ENCODE measurements at regions not wholly inside any gene's neighbourhood (a gene's known extent, or its start where the extent isn't known, plus 50 kb on each side); places are given as distances from the start of the nearest gene placed in this dataset.
"Not testable (repeated sequence)": the region's sequence is repeated elsewhere in the genome, so short reads cannot be mapped to it uniquely, and the experiment has no call there.

DNA sequence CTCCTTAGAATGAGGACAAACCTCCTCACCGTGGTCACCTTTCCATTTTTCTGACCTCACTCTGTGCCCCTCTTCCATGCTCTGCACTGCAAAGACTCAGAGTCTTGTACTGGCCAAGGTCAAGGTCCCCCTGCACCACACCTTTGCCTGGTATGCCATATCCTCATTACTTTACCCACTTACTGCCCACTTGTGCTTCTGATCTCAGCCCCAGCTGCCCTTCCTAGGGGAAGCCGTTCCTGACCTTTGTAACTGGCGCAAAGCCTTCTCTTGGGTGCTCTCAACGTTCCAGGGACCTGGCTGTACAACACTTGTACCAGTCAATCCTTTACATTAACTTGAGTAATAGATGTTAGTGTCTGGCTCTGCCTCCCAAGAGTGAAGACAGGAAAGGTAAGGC lies 256.0 kb downstream of the SV2B start:
- no peak for DNase-seq

DNA sequence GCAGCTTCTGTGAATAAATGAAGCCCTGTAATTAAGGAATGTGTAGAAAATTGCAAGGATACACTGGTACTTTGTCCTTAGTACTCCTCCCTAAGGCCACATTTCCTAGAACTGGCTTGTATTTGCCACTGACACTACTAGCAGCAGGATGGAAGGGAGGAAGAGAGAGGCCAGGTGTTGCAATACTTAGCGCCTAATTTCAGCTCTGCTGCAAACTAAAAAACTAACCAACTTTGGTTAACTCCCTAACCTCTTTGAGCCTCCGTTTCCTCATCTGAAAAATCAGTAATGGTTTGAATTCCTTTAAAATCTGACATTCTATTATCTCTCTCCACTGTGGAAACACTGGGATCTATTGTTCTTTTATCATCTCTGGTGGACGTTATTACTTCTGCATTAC lies 257.0 kb downstream of the SV2B start:
- no peak for DNase-seq

DNA sequence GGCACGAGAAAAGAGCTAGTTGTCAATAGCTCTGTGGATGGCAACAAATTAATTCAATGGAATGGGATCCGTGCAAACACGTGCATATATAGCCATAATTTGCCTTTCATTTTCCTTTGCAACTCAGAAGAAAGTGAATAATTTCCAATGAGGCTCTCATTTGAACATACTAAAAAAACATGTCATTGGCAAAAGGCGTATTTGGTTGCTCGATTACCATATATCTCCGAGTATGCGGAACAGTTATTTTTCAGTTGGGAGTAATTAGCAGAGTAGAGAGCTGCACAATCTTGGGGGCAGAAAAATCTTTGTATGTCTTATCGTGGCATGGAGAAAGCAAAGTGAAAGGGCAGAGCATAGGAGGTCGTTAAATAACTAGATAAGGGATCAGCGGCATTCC lies 257.4 kb downstream of the SV2B start:
- DNase-seq, result no peak

DNA sequence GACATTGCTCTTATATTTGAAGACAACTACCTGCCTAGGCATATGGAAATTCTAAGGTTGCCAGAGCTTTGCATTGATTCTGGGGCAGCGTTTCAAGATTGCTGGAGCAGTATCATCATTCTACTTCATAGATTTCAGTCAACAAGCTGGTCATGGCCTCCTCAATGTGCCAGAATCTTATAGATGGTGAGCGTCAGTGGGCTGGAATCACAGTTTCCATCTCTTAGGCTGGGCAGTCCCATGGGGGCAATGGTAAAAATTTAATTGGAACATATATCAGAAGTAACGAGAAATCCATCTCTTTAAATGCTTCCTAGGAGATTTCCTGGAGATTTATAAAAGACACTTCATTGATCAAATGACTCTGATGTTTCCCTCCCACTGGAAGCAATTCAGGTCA lies 258.3 kb downstream of the SV2B start:
- no peak for DNase-seq

DNA sequence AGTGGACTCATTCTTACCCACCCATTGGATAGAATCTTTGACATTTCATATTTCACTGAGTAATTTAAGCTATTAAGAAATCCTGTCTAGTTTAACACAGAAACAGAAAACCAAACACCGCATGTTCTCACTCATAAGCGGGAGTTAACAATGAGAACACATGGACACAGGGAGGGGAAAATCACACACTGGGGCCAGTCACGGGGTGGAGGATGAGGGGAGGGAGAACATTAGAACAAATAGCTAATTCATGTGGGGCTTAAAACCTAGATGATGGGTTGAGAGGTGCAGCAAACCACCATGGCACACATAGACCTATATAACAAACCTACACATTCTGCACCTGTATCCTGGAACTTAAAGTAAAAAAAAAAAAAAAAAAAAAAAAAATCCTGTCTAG lies 261.6 kb downstream of the SV2B start:
- not testable (repeated sequence) for DNase-seq

DNA sequence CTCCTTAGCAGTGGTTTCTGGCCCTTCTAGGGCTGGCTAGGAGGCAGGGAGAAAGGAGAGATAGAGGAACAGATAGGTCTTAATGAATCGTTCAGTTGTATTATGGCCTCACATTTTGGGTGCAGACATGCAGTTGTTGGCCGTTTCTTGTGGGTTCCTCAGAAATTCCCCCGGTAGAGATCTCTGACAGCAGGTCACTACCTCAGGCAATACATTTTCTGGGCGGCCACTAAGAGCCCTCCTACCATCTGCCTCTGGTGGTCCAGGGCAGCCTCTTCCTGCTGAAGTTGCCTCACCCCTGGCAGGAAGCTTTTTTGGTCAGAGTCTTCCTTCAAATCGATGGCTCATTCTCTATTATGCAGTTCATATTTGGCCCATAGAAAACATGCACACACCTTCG lies 266.1 kb downstream of the SV2B start:
- DNase-seq, result no peak

DNA sequence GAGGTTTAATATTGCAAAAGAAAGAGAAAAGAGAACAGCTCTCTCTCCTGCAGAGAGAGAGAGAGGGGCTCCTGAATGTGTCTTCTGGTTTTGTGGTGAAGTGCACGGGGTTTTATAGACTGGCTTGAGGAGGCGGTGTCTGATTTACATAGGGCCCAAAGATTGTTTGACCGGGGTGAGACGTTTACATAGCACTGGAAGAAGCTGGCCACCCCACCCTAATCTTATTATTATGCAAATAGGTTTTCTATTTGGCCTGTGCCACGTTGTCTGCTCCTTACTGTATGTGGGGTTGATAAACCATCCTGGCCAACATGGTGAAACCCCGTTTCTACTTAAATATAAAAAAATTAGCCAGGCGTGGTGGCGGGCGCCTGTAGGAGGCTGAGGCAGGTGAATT lies 268.6 kb downstream of the SV2B start:
- no peak for DNase-seq

DNA sequence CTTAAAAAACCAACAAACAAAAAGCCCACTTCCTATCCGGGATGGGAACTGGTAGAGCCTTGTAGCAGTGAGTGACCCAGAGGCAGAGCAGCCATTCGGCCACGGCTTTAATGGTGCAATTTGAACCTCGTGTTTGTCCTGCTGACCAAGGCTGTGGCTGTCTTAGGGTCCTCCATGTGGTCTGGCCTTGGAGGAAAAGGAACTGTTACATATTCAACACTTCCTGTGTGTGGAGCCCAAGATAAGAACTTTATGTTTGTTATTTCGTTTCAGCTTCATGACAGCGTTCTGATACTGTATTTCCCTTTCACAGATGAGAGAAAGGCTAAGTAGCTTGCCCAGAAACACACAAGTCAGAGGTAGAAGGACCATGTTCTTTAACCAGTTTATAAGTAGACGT lies 269.8 kb downstream of the SV2B start:
- DNase-seq, result no peak

DNA sequence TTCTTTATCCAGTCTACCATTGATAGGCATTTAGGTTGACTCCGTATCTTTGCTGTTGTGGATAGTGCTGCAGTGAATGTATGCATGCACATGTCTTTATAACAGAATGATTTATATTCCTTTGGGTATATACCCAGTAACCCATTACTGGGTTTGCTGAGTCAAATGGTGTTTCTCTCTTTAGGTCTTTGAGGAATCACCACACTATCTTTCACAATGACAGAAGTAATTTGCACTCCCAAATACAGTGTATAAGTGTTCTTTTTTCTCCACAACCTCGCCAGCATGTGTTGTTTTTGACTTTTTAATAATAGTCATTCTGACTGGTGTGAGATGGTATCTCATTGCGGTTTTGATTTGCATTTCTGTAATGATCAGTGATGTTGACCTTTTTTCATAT lies 271.3 kb downstream of the SV2B start:
- DNase-seq, result not testable (repeated sequence)

DNA sequence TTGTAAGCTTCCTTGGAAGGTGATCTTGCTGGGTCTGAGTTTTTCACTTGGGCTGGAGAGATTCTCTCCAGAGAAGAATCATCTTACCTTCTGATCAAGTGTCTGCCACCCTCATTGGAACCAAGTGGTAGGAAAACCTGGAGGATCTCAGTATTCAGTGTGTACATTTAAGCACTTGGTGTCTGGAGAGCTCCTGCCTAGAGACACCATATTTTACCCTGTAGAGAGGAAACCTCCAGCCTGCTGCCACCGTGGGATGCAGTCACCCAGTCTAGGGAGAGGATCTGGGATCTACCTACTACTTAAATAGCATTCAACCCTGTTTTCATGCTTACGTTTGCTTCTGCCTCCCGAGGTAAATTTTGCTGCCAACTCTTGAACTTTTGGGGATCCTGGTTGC lies 274.3 kb downstream of the SV2B start:
- DNase-seq, result no peak

DNA sequence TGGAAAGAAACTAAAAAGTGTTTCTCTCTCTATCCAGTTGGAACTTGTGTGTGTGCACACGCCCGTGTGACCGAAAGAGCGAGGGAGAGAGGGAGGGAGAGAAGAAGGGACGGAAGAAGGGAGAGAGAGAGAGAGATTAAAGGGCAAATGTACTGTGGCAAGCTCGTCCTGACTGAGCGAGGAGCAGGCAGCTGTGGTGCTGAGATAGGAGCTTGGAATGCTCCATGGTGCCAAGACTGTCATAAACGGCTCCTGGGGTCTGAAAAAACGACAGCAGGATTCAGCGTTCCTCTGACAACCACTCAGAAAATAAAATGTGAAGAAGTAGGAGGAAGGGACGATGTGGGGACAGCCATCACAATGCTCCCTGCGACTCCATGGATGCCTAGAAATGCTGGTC lies 276.0 kb downstream of the SV2B start:
- DNase-seq, result no peak

DNA sequence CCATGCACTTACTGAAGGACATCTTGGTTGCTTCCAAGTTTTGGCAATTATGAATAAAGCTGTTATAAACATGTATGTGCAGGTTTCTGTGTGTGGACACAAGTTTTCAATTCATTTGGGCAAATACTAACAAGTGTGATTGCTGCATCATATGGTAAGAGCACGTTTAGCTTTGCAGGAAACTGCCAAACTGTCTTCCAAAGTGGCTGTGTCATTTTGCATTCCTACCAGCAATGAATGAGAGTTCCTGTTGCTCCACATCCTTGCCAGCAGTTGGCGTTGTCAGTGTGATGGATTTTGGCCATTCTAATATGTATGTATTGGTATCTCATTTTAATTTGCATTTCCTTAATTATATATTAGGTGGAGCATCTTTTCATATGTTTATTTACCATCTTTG lies 280.1 kb downstream of the SV2B start:
- no peak for DNase-seq

DNA sequence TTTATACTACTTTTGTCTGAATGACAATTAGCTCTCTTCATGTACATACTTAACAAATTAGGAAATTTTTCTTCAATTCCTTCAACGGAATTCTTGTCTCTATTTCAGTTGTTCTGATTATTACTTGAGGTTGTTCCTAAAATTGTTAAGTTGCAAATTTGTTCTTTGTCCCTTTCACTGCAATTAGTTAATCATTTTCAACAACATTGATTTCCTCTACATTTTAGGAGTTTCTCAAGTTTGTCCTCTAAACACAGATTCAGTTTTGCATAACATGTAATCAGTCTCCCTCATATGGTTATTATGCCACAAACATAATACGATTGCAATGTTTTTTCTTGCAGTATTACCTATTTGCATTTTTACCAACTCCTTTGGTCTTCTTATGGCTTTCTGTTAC lies 283.5 kb downstream of the SV2B start:
- DNase-seq, result no peak

DNA sequence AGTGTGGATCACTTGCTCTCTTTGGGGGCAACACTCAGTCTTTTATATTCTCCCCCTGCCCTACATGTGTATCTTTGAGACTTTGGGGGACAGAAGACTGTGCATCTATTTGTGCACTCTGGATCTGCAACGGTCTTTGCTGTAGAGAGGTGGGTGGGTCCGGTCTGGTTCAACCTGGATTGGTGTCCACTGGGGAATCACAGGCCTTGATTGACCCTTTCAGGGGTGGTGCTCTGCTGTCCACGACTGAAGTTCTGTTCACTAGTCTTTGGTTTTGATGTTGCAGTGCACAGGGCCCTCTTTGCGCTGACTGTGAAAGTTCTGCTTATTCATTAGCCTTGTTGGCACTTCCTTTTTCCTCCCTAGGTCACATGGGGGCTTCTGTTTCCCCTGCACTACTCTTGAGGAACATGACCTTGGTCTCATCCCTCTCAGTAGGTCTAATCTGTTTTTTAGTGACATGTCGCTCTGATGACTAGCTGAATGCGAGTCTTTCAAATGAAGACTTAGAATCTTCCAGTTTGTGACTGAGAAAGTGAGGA lies 284.2 kb downstream of the SV2B start:
- no peak for DNase-seq

DNA sequence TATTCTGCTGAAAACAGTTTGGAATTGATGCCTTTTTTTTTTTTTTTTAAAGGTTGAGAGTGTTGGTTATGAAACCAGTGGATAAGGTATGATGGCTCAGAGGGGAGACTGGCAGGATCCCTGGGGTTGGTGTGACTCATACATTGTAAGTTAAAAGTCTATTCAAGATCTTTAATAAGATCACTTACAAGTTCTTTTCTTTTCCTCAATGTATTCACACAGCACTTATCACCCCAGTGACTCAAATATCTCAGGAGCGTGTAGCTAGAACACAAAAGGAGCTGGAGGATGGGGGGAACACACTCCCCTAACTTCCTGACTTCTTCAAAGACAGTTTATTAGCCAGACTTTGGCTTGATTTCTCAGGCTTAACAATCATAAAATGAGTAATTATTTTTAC lies 285.3 kb downstream of the SV2B start:
- DNase-seq, result no peak

DNA sequence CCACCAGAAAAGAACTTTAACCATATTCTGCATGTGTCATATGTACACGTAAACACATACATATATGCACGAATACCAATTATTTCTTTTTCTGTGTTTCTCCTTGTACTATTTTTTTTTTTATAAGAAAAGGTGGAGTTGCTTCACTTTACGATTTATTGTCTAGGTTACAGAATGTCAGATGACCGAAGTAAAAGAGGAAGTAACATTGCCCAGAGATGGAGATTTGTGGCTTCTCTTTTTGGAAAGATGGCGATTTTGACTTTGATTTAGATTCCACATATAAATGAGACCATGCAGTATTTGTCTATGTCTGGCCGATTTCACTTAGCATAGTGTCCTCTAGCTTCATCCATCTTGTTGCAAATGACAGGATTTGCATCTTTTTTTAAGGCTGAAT lies 293.1 kb downstream of the SV2B start:
- no peak for DNase-seq

DNA sequence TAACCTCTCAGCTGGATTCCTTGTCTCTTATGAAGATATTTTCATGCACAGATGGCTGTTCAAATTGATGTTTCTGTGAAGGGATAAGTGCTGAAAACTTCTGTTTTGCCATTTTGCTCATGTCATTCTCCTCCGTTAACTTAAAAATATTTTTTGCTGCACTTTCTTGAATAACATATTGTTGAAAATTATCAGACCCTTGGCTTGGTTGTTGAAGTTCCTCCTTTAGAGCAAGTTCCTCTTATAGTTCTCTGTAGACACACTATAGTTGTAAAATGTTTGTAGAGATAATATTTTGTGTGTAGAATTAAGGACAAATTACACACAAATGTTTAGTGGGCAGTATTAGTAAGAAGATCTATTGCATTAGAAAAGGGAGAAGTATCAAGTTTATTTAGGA lies 300.4 kb downstream of the SV2B start:
- no peak for DNase-seq

DNA sequence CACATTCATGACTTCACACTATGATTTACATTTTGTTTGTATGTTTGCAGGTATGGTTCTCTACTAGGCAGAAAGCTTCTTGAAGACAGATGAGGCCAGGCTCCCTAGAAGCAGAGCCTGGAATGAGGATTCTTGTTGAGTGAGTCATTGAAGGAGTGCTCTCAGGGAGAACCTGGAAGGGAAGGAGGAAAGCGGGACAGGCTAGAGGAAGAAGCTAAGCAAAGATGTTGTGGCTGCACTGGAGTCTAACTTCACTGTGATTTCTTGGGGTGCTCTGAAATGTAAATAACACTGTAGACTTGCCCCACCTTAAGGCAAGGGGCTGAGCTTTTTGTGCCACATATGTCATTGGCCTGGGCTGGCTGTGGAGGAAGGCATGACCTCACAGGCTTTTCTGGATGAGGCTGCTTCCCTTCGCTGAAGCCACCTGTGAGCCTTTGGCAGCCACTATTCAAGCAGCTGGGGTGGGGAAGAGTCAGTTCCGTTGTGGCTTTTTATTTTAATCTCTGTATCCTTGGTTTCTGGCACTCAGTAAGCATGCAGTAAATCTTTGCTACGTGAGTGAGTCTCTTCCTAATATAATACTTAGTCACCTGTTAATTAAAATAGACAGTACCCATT lies 307.3 kb downstream of the SV2B start:
- DNase-seq, result no peak

DNA sequence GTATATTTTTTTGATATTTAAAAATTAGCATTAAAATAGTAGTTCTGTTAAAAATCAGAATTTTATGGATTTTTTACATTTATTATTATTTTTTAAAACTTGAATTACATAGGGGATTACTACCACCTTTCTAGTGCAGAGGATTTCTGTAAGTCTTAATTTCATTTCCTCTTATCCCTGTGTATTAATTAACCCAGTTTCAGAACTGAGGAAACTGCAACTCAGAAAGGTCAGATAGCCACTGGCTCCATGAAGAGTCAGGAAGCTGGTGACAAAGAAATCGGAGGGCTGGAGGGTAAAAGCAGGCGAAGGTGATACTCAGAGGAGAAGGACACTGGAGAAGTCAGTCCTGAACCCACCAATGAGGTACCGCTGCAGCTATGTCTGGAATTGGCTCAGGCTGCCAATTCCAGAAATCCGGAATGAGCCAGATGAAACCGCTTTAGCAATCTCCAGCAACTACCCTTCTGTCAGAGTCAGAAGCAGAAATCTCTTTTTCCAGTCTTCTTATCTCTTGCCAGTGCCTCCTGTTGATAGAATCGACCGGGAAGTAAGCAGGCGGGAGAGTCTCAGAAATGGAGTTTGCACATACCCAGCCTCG lies 308.5 kb downstream of the SV2B start:
- DNase-seq, result no peak

DNA sequence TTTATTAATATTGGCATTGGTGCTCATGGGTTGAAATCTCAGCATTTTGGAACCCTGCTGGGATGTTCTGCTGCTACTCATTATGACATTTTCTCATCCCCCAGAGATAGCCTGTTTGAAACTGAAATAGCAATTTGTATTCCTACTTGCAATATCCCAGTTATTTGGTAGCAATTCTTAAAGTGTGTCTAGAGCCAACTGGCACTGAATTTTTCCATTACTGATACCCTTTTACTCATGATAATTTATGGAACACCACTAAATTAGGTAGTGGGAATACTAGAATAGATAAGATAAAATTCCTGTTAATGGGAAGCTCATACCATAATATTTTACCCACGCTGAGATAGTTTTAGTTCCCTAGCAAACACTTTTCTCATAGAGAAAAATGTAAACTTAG lies 309.3 kb downstream of the SV2B start:
- DNase-seq, result no peak

DNA sequence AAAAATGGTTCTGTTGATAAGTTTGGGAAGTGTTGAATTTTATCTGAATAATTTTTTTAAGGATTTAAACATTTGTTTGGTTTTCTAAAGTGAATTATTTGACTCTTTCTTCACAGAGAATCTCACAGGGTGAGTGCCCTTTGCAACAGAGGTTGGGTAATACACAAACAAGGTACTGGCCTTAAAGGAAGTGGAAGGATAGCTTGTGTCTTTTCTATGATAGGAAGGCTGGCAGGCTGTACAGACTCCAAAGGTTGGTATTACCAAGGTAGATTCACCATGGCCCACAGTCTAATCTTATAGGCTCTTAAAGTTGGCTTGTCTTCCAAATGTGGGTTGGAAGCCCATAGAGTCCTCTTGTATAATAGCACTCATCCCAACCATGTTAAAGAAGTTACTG lies 311.5 kb downstream of the SV2B start:
- DNase-seq, result no peak

DNA sequence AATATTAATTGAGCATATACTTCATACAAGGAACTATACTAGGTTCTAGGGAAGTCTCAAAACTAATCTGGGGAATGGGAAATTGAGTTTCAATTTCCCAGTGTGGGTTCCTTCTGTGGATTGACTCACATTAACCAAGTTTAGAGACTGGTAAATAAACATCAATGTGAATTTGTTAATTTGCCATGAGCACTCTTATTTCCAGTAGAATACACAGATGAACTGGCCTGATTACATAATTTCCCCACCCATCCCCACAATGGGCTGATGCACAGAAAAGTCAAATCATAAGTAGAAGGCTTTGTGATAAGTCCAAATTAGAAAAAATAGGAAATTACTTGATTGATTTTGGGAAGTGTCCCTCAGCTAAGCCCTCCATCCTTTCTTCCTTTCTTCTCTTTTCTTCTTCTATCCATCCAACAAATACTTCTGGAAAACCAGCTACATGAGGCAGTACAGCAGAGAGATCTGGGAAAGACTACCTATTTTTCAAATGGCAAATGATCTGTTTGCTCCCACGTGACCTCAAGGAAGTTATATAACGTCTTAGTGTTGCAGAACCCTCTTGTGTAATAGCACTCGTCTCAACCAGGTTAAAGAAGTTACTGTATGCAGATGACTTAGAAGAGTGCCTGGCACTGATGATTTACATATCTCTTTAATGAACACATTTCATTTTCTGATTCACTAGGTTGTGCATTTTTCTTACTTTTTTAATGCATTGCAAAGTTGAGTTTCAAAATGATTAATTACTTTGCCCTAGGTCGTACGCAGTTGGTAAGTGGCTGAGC lies 312.3 kb downstream of the SV2B start:
- no peak for DNase-seq

DNA sequence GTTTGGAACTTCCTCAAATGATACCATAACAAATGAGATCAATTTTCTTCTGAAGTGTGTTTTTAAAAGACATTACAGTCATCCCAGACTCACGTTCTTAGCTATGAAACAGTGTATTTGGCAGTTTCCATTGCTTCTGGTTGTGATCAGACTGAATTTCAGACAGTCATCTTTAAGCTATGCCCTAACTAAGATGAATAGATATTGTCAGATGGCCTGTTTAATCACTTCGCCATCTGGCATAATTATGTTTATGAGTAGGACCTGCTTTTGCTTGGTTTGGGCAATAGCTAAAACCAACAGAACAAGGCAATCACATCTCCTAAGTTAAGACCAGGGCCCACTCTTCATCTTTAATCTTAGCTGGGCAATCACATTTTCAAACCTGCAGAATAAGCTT lies 313.1 kb downstream of the SV2B start:
- no peak for DNase-seq

DNA sequence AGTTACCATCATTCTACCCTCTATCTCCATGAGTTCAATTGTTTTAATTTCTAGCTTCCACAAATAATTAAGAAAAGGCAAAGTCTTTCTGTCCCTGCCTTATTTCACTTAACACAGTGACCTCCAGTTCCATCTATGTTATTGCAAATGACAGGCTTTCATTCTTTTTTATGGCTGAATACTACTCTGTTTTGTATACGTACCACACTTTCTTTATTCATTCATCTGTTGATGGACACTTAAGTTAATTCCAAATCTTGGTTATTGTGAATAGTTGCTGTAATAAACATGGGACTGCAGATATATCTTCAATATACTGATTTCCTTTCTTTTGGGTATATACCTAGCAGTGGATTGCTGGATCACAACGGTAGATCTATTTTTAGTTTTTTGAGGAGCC lies 314.1 kb downstream of the SV2B start:
- DNase-seq, result no peak
